AG09319 (cell line): ENCODE measurements at regions not wholly inside any gene's neighbourhood (a gene's known extent, or its start where the extent isn't known, plus 50 kb on each side); places are given as distances from the start of the nearest gene placed in this dataset.

ENCODE experiments used
- DNase-seq: peaks from one replicate; pipeline ENCODE4 v3.0.0-alpha.2; 2010; ENCODE audit warnings: low read depth; ENCODE audit errors: extremely low read depth
- CTCF ChIP-seq: IDR thresholded peaks from 2 replicates; pipeline ENCODE4 v1.5.1; 2011; ENCODE audit warnings: low read depth, mild to moderate bottlenecking, inconsistent platforms, low read length, moderate library complexity

DNA sequence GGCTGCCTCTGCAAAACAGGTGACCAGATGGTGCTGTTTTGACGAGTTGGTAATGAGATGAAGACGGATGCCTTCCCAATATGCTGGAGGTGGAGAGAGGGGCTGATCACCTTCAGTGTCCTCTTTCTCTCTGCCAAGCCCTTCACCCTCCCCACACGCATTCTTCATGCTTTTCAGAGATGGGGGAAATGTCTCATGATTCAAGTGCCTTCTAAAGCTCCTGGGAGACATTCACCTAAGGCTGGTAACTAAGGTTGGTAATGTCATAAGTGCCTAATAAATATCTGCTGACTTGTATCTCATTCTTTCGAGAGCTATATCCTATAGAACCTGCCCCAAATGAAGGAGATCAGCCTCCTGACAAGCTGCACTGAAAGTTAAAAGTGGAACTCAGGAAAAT, 86.2 kb upstream of the MBNL2 start:
- DNase-seq, result no peak
- TF ChIP-seq CTCF, result no peak

DNA sequence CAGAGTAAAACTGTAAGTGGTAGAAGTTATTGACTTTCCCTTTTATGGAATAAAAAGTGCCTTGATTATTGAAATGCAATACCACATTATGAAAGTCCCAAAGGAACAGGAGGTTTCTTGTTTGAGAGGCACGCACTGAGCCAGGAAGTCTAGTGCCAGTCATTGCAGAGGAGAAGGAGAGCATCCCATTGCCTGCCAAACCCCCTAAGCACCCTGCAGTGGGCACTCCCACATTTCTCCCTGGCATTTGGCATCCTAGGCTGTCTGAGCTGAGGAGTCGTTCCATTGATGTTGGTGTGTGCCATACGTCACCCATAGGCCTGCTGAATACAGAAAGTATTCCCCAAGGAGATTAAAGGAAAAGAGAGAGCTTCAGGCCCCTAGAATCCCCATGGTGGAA, 85.7 kb upstream of the MBNL2 start:
- no peak for DNase-seq
- no peak for TF ChIP-seq CTCF

DNA sequence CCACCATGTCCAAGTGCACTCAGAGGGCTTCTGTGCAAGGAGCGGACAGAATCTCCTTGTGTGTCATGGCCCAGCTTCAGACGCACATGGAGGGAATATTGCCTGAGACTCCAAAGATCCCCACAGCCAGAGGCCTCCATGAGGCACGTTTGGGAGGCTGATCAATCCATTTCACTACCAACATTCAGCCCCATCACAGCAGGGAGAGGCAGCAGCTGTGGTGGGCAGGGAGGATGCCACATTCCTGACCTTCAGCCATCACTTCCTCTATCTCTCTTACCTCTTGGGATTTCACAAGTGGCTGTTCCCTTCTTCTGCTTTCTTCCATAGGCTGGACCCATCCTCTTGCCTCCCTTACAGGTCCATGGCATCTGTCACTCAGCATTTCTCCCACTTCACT, 82.4 kb upstream of the MBNL2 start:
- TF ChIP-seq CTCF, result no peak
- no peak for DNase-seq

- no peak for TF ChIP-seq CTCF
Observed at GRCh38 chr13:97140131-97140530, 82.0 kb upstream of the MBNL2 start.

DNA sequence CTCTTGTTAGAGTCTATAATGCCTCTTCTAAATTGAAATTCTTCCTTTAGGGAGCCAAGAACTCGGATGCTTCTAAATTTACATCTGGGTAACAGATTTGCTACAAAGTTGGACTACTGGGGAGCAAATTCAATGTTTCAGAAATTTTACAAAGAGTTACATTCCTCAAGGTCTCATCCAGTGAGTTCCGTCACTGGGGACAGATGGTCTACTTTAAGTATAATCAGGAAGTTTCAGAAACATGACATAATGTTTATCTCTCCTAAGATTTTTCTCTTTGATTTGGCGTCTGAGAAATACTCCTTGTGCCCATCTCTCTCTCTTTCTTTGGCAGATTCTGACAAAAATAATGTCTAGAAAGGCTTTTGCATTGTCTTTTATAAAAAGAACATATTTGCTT, 81.5 kb upstream of the MBNL2 start:
- DNase-seq, result no peak
- TF ChIP-seq CTCF, result no peak

More at GRCh38 chr13:97140131-97140530, 82.0 kb upstream of the MBNL2 start:
- no peak for DNase-seq

DNA sequence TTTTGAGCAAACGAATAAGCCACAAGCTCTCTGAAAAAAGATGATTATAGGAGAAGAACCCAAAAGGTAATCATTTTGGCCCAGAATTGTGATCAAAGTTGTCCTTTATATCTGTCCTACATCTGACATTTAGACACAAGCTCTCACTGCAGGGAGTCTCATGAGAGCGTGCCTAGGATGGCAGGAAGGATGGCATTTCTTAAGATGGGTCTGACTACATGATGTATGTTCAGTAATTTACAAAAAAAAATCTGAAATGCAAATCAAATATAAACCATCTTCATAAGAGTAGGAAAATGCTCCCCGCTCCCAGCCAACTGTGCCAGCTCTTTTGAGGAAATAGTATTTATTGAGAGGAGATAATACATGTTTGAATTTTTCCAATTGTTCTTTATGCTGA, 81.0 kb upstream of the MBNL2 start:
- no peak for TF ChIP-seq CTCF
- DNase-seq, result no peak

- no peak for TF ChIP-seq CTCF
- peak; percentile 23 for DNase-seq
Observed at GRCh38 chr13:97141564-97142005, 80.5 kb upstream of the MBNL2 start.
